ENCODE measurements at regions not wholly inside any gene's neighbourhood (a gene's known extent, or its start where the extent isn't known, plus 50 kb on each side); places are given as distances from the start of the nearest gene placed in this dataset.

DNA sequence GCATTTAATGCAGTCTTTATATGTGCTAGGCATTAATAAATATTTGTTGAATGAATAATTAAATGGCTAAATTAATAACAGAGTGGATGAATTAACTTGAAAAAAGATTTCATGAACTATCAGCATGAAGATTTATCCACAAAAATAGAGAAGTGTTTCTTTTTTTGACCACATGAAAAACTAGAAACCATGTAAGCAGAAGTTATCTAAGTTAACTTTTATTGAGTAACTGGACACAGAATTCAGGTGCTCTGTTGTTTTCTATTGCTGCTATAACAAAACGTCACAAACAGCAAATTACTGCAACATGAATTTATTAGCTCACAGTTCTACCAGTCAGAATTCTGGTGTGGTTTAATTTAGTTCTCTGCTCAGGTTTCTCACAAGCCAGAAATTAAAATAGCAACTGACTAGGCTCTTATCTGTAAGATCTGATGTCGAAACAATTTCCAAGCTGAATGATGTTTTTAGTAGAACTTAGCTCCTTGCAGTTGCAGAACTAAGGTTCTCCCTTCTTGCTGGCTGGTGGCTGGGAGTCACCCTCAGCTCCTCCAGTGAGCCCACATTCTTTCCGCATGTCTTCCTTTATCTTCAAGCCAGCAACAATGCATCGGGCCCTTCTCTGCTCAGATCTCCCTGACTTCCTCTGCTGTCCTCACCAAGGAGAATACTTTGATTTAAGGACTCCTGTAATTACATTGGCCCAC is 810.2 kb upstream of the ALCAM start:
- Mint-ChIP-seq H3K4me3 (no peak overlapping the region), H3K4me1 (ENCODE audit: unreplicated experiment) (peaks cover 9% of the 10 kb centered on the region), H3K9me3 (peaks cover 8% of the 10 kb centered on the region), H3K36me3 (no peaks in the 10 kb centered on the region), H3K27ac (no peak overlapping the region), H3K27me3 (no peaks in the 10 kb centered on the region)
- no peak for DNase-seq (ENCODE audit: extremely low spot score, unreplicated experiment)
- TF ChIP-seq CTCF (conservative IDR thresholded peaks at IDR 0.05) = no peak

- H3K4me1 Mint-ChIP-seq (ENCODE audit: unreplicated experiment) = peaks cover 6% of the 10 kb centered on the region
- H3K9me3 Mint-ChIP-seq = peaks cover 10% of the 10 kb centered on the region
- no peak overlapping the region for H3K27ac Mint-ChIP-seq
- H3K4me3 Mint-ChIP-seq = no peak overlapping the region
- no peak for TF ChIP-seq CTCF (conservative IDR thresholded peaks at IDR 0.05)
- H3K27me3 Mint-ChIP-seq = no peaks in the 10 kb centered on the region
- no peak for DNase-seq (ENCODE audit: extremely low spot score, unreplicated experiment)
- no peaks in the 10 kb centered on the region for H3K36me3 Mint-ChIP-seq
Observed at GRCh38 chr3:104561324-104561723, 805.4 kb upstream of the ALCAM start.

- no peaks in the 10 kb centered on the region for H3K27me3 Mint-ChIP-seq
- TF ChIP-seq CTCF (conservative IDR thresholded peaks at IDR 0.05) = peak; percentile 78
- no peaks in the 10 kb centered on the region for H3K4me1 Mint-ChIP-seq (ENCODE audit: unreplicated experiment)
- H3K36me3 Mint-ChIP-seq = no peaks in the 10 kb centered on the region
- no peak overlapping the region for H3K27ac Mint-ChIP-seq
- DNase-seq (ENCODE audit: extremely low spot score, unreplicated experiment) = no peak
- H3K9me3 Mint-ChIP-seq = peaks cover 10% of the 10 kb centered on the region
- H3K4me3 Mint-ChIP-seq = no peak overlapping the region
Observed at GRCh38 chr3:104564045-104564643, 802.6 kb upstream of the ALCAM start.

DNA sequence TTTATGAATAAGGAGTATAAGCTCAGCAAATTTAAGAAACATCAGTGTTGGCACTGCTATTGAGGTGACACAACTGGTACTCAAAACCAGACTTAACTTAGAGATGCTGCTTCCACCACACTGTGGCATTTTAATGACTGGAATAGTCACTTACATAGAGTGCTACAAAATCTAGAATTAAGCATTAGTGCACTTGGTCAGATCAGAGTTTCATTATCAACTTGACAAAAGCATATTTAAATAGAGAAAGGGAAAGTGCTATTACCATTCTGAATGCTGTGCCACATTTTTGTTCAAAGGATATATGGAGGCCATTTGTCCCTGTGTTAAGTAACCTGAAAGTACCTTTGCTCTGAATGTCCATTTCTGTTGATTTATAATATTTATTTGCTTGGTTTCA is 800.7 kb upstream of the ALCAM start:
- no peak overlapping the region for H3K27ac Mint-ChIP-seq
- no peaks in the 10 kb centered on the region for H3K27me3 Mint-ChIP-seq
- no peaks in the 10 kb centered on the region for H3K36me3 Mint-ChIP-seq
- no peaks in the 10 kb centered on the region for H3K4me1 Mint-ChIP-seq (ENCODE audit: unreplicated experiment)
- no peak for TF ChIP-seq CTCF (conservative IDR thresholded peaks at IDR 0.05)
- no peak for DNase-seq (ENCODE audit: extremely low spot score, unreplicated experiment)
- no peak overlapping the region for H3K4me3 Mint-ChIP-seq
- peaks cover 5% of the 10 kb centered on the region for H3K9me3 Mint-ChIP-seq

GRCh38 chr3:104575634-104576033 is 791.1 kb upstream of the ALCAM start:
- Mint-ChIP-seq H3K9me3 (peaks cover 20% of the 10 kb centered on the region), H3K4me3 (no peak overlapping the region), H3K27ac (no peak overlapping the region), H3K27me3 (no peaks in the 10 kb centered on the region), H3K4me1 (ENCODE audit: unreplicated experiment) (no peaks in the 10 kb centered on the region), H3K36me3 (no peaks in the 10 kb centered on the region)
- no peak for TF ChIP-seq CTCF (conservative IDR thresholded peaks at IDR 0.05)
- DNase-seq (ENCODE audit: extremely low spot score, unreplicated experiment) = no peak

Measured in type B pancreatic cell (in vitro differentiated cells).